ENCODE measurements at regions not wholly inside any gene's neighbourhood (a gene's known extent, or its start where the extent isn't known, plus 50 kb on each side); places are given as distances from the start of the nearest gene placed in this dataset.

GRCh38 chr4:187633245-187633644 lies 362.3 kb upstream of the ZFP42 start:
- TF ChIP-seq CTCF (IDR thresholded peaks at IDR 0.05; ENCODE audit: insufficient read depth, low read length, poor library complexity, severe bottlenecking): no peak
- no peak for TF ChIP-seq EZH2phosphoT487 (conservative IDR thresholded peaks at IDR 0.05; ENCODE audit: low read length)

Measured in SU-DHL-6 (cell line).